ENCODE measurements at regions not wholly inside any gene's neighbourhood (a gene's known extent, or its start where the extent isn't known, plus 50 kb on each side); places are given as distances from the start of the nearest gene placed in this dataset.

GRCh38 chrX:39805022-39805421 lies 292.7 kb downstream of the BCOR start:
- 94 to 96% methylated on average over 2 of the region's 2 CpGs for WGBS, 2 donors
- TF ChIP-seq, protein P1, sequence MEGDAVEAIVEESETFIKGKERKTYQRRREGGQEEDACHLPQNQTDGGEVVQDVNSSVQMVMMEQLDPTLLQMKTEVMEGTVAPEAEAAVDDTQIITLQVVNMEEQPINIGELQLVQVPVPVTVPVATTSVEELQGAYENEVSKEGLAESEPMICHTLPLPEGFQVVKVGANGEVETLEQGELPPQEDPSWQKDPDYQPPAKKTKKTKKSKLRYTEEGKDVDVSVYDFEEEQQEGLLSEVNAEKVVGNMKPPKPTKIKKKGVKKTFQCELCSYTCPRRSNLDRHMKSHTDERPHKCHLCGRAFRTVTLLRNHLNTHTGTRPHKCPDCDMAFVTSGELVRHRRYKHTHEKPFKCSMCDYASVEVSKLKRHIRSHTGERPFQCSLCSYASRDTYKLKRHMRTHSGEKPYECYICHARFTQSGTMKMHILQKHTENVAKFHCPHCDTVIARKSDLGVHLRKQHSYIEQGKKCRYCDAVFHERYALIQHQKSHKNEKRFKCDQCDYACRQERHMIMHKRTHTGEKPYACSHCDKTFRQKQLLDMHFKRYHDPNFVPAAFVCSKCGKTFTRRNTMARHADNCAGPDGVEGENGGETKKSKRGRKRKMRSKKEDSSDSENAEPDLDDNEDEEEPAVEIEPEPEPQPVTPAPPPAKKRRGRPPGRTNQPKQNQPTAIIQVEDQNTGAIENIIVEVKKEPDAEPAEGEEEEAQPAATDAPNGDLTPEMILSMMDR (IDR thresholded peaks at IDR 0.05): no peak
- Histone ChIP-seq H3K27ac (no peak overlapping the region), H3K36me3 (no peaks in the 10 kb centered on the region), H3K9me3 (no peaks in the 10 kb centered on the region), H3K4me1 (peaks cover 0 to 18% (median 7%) of the 10 kb centered on the region in 9 donors), H3K27me3 (peaks cover 0 to 19% (median 0%) of the 10 kb centered on the region in 7 donors), H3K4me3 (no peak overlapping the region)
- intact Hi-C loops (cut with DNase I): no loop called here
- no peak for ATAC-seq
- no peak for DNase-seq

- intact Hi-C loops (cut with DNase I): no loop called here
- Histone ChIP-seq H3K27ac (no peak overlapping the region), H3K4me1 (peaks cover 0 to 20% (median 7%) of the 10 kb centered on the region in 9 donors), H3K36me3 (no peaks in the 10 kb centered on the region), H3K4me3 (no peak overlapping the region), H3K9me3 (no peaks in the 10 kb centered on the region), H3K27me3 (peaks cover 0 to 19% (median 0%) of the 10 kb centered on the region in 7 donors)
- ATAC-seq: no peak
- DNase-seq: no peak
- TF ChIP-seq, protein P1 (IDR thresholded peaks at IDR 0.05): no peak
- WGBS, 2 donors: 94 to 99% methylated on average over 5 of the region's 5 CpGs
These were observed 291.9 kb downstream of the BCOR start for GRCh38 chrX:39805825-39806224.

DNA sequence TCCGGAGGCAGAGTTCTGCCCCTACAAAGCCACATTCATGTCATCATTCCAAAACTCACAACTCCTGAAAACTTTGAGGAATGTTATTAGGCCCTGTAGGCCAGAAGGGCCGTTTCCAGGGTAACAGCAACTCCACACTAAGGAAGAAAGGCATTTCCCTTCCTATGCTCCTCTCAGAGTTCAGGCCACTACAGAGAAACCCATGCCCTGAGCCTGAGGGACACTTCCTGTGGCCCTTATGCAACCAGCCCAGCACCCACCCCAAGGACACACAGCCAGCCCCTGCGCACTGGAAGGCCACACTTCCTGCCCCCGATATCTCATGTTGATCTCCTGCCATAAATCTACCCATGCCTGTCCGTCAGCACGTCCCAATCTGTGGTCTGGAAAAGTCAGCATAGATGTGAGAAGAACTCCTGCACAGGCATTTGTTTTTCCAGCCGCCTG lies 289.3 kb downstream of the BCOR start:
- H3K9me3 ChIP-seq: no peaks in the 10 kb centered on the region
- ATAC-seq (peak in 7 of 8 donors; percentile 41 to 80 (median 68)), DNase-seq (peak; percentile 20 to 41)
- peak overlapping the region in 3 of 10 donors; percentile 13 to 53 (median 25) for H3K27ac ChIP-seq
- WGBS, 2 donors: 38 to 52% methylated on average over 7 of the region's 7 CpGs
- intact Hi-C loops (cut with DNase I): loop anchor here in 1 of 10 donors (2.0 kb wide), 1 partner anchor 72 kb away; no protein-coding TSS in a partner anchor
- H3K4me3 ChIP-seq: no peak overlapping the region
- peaks cover 0 to 9% (median 0%) of the 10 kb centered on the region in 7 donors for H3K27me3 ChIP-seq
- H3K36me3 ChIP-seq: no peaks in the 10 kb centered on the region
- TF ChIP-seq, protein P1 (IDR thresholded peaks at IDR 0.05): no peak
- H3K4me1 ChIP-seq: peaks cover 0 to 20% (median 10%) of the 10 kb centered on the region in 9 donors

- Histone ChIP-seq H3K36me3 (no peaks in the 10 kb centered on the region), H3K27ac (peak overlapping the region in 1 of 10 donors; percentile 13), H3K4me1 (peaks cover 0 to 23% (median 17%) of the 10 kb centered on the region in 9 donors), H3K4me3 (no peak overlapping the region), H3K9me3 (no peaks in the 10 kb centered on the region), H3K27me3 (peaks cover 0 to 9% (median 0%) of the 10 kb centered on the region in 7 donors)
- intact Hi-C loops (cut with DNase I): loop anchor here in 1 of 10 donors (2.0 kb wide), 1 partner anchor 73 kb away; no protein-coding TSS in a partner anchor
- DNase-seq (no peak), ATAC-seq (no peak)
- WGBS, 2 donors: 75 to 83% methylated on average over 4 of the region's 4 CpGs
- TF ChIP-seq, protein P1 (IDR thresholded peaks at IDR 0.05): no peak
These were observed 288.4 kb downstream of the BCOR start for GRCh38 chrX:39809331-39809730.

Data from heart right ventricle (tissue), 16 donors.